ENCODE measurements at regions not wholly inside any gene's neighbourhood (a gene's known extent, or its start where the extent isn't known, plus 50 kb on each side); places are given as distances from the start of the nearest gene placed in this dataset.

GRCh38 chr21:16079830-16080229 is 350.0 kb downstream of the USP25 start:
- Mint-ChIP-seq H3K36me3 (ENCODE audit: low read depth) (no peaks in the 10 kb centered on the region), H3K4me1 (no peaks in the 10 kb centered on the region), H3K9me3 (no peaks in the 10 kb centered on the region), H3K27ac (no peak overlapping the region), H3K4me3 (no peak overlapping the region), H3K27me3 (ENCODE audit: insufficient read depth, low read depth, poor library complexity) (no peaks in the 10 kb centered on the region)
- DNase-seq (ENCODE audit: low spot score): no peak
- no peaks in the 10 kb centered on the region for H3K27me3 ChIP-seq (ENCODE audit: insufficient read depth)
- no peaks in the 10 kb centered on the region for H3K4me1 ChIP-seq (ENCODE audit: insufficient read depth)
- H3F3A ChIP-seq (replicated peaks; ENCODE audit: low read depth): no peaks in the 10 kb centered on the region
- no peak for ATAC-seq
- no peak overlapping the region for H3K27ac ChIP-seq (ENCODE audit: low read depth)
- no peak overlapping the region for H3K4me3 ChIP-seq
- no peak for TF ChIP-seq REST (IDR thresholded peaks at IDR 0.05; ENCODE audit: unreplicated experiment)
- TF ChIP-seq EZH2phosphoT487 (IDR thresholded peaks at IDR 0.05; ENCODE audit: unreplicated experiment): no peak
- no peak for TF ChIP-seq ZNF462 (CRISPR knock-in tag; IDR thresholded peaks at IDR 0.05)
- TF ChIP-seq POLR2AphosphoS5 (IDR thresholded peaks at IDR 0.05; ENCODE audit: low read depth): no peak
- no peak for TF ChIP-seq ETS1 (IDR thresholded peaks at IDR 0.05)
- no peak for TF ChIP-seq EZH2 (IDR thresholded peaks at IDR 0.05; ENCODE audit: low read depth, unreplicated experiment)
- no peak for TF ChIP-seq NANOG (IDR thresholded peaks at IDR 0.05; ENCODE audit: borderline replicate concordance)
- no peak for TF ChIP-seq JUNB (IDR thresholded peaks at IDR 0.05; ENCODE audit: unreplicated experiment)
- TF ChIP-seq ZNF114 (CRISPR knock-in tag; IDR thresholded peaks at IDR 0.05): no peak
- TF ChIP-seq CREB1 (CRISPR knock-in tag; IDR thresholded peaks at IDR 0.05; ENCODE audit: low read depth): no peak
- no peak for TF ChIP-seq STAT1 (IDR thresholded peaks at IDR 0.05; ENCODE audit: unreplicated experiment)
- H3K79me2 ChIP-seq (replicated peaks; ENCODE audit: insufficient read depth): no peaks in the 10 kb centered on the region
- no peak overlapping the region for H3K4me2 ChIP-seq
- no peaks in the 10 kb centered on the region for H4K20me1 ChIP-seq (replicated peaks; ENCODE audit: insufficient read depth)
- no peaks in the 10 kb centered on the region for H3K36me3 ChIP-seq (ENCODE audit: insufficient read depth)
- H3K9me2 ChIP-seq (ENCODE audit: insufficient read depth): no peaks in the 10 kb centered on the region
- no peak overlapping the region for H2AFZ ChIP-seq

All from GM23338 (cell line).